GM19043 (cell line): ENCODE measurements at regions not wholly inside any gene's neighbourhood (a gene's known extent, or its start where the extent isn't known, plus 50 kb on each side); places are given as distances from the start of the nearest gene placed in this dataset.

Experiments used
- ATAC-seq: cut with Tn5 transposase; IDR thresholded peaks from one replicate; pipeline ENCODE4 v1.9.1; 2021; ENCODE audit warnings: low read depth; ENCODE audit not compliant: unreplicated experiment

DNA sequence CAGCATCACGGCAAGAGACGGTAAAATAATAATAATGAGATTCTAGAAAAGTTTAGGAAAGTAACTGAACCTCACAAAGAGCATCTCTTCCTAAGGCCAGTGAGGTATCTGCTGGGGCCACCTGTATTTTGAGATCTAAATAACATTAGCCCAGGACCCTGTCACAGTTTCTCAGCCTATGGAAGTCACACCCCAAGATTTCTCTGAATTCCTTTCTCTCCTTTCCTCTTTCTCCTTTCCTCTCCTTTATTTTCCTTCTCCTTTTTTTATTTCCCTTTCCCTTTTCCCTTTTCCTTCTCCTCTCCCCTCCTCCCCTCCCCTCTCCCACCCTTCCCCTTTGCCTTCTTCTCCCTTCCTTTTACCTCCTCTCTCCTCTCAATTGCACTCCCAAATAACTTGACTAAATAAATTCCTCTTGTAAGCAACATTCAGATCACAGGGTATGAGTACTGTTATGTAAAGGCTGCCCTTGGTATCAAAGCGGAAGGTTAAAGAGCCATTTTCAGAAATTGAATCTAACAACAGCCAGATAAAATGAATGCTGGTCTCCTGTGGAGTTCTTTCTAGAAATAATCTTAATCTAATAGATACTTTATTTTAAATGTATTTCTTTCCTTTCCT is 506.2 kb downstream of the EPM2A start:
- no peak for ATAC-seq

- ATAC-seq = no peak
Observed at GRCh38 chr6:145233955-145234354, 501.4 kb downstream of the EPM2A start.

GRCh38 chr6:145235207-145235606 is 500.1 kb downstream of the EPM2A start:
- ATAC-seq = no peak

DNA sequence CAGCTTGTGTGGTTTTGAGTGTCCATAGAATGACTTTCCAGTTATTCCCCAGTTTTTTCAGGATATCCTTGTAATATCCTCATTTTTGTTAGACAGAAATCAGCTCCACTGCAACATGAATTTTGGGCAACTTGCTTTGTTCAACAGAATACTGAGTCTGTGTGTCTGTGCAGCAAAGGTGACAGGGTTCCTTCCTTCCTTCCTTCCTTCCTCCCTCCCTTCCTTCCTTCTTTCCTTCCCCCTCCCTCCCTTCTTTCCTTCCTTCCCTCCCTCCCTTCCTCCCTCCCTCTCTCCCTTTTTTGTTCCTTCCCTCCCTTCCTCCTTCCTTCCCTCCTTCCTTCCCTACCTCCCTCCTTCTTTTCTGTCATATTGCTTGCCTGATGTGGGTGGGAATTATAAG is 496.5 kb downstream of the EPM2A start:
- no peak for ATAC-seq

GRCh38 chr6:145241039-145241438 is 494.3 kb downstream of the EPM2A start:
- ATAC-seq = no peak

DNA sequence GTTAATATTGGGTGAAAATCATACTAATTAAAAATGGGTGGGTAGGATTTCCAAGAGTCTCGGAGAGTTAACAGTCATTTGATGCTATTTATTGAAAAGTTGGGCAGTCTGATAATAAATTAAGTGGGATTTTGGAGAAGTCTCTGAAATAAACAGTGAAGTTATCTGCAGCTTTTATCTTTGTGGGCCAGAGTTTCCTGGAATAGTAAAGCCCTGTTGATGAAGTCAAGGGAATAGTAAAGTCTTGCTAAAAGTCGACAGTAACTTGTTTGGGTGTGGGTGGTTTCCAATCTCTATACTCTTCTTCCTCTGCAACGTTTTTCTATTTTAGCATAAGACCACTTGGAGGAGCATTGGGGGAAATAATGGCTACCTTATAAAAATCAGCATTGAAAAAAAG is 493.6 kb downstream of the EPM2A start:
- ATAC-seq = no peak

DNA sequence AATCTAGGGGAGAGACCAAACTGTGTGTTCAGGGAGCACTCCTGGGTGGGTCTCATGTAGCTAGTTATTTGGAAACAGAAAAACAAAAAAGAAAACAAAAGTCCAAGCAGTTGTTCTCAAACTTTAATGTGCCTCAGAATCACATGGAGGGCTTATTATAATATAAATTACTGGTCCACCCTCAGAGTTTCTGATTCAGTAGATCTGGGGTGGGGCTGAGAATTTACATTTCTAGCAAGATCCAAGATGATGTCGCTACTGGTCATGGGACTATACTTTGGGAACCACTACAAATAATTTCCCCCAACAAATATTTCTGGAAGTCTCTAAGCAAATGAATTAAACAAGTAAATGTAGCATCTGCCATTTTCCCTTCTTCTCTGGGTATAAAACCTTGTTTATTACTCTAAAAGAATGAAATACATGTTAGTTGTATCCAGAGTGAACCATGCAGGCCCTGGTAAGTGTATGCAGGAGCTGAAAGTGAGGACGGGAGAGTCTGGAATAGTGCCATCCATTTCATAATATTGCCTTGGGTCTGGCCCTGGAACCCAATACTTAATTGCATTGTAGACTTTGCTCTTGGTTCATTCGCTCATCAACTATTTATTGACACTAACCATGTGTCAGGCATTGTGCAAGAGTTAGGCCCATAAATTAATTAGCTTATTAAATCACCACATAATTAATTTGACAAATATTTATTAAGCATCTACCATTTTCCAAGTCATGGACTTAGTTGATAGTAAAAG is 490.8 kb downstream of the EPM2A start:
- ATAC-seq = no peak

DNA sequence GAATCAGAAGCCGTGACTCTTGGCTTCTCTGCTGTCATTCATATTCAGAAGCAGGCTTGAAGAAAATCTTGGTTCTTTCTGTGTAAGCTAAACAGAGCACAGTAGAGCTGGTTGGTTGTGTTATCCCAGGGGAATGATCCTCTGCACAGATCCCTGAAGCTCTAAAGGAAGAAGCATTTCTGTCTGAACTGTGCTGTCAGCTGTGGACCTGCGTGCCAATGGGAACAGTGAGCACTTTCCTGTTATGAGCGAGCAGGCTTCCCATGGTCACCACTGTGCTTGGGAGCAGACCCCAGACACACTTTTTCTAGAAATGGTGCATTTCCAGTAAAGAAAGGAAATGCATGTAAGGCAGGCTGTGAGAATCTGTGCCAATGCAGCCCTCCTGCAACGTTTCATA is 490.2 kb downstream of the EPM2A start:
- ATAC-seq = no peak

DNA sequence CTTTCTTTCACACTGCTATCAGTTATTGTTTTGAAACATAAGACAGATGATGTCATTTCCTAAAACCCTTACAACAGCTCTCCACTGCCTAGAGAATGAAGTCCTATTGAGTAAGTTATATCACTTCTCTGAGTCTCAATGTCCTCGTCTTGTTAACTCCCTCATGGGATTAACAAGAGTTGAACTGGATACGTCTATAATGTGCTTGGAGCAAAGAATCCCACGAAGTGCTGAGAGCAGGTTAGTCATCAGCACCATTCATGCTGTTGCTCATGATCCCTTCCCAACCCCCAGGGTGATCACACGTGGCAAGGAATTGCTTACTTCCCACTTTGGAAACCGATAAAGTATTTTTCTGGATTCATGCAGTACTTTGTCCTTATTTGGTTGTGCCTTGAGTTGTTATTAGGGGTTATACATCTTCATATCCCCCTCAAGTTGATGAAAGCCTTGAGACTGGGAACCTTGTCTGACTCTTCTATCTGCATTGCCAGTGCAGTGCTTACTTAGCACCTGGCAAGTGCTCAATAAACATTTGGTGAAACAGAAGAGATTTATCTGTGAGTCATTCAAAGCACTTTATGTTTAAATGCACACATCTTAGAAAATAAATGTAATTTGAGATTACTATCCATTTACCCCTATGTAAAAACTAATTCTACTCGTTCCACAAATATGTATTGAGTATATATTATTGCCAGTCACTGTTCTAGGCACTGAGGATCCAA is 487.5 kb downstream of the EPM2A start:
- ATAC-seq = no peak

DNA sequence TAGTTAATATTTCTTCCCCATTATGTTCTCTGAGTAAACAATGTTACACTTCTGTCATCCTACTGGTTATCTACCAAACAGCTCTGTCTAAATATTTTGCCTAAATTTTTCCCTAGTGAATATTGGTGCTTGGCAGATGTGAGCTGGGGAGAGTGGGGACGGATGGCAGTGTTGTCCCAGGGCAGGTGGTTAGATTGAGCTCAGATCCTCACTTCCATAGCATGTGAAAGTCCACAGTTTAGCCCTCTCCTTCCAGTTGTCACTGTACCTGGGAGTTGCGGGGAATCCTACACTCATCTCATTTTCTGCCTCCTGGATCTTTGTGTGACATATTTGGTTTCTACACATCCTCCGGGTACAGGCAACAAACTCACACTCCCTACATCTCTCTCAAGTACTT is 484.9 kb downstream of the EPM2A start:
- no peak for ATAC-seq

DNA sequence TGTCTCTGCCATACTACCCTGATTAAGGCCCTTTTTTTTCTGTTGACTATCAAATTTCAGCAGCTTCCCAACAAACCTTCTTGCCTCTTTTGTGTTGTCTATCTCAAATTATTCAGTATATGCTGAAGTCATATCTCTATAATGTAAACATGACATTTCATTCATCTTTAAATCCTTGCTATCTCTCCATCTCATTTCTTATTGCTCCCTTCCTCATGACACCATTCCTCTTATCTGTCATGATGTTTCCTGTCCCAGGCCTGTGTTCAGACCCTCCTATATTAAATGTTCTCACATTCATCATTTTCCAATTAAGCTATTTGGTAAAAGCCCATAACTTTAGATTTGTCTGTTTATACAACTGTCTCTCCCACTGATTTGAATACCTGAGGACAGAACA is 482.6 kb downstream of the EPM2A start:
- no peak for ATAC-seq

GRCh38 chr6:145254649-145255401 is 480.5 kb downstream of the EPM2A start:
- no peak for ATAC-seq

GRCh38 chr6:145257704-145258103 is 477.6 kb downstream of the EPM2A start:
- no peak for ATAC-seq

DNA sequence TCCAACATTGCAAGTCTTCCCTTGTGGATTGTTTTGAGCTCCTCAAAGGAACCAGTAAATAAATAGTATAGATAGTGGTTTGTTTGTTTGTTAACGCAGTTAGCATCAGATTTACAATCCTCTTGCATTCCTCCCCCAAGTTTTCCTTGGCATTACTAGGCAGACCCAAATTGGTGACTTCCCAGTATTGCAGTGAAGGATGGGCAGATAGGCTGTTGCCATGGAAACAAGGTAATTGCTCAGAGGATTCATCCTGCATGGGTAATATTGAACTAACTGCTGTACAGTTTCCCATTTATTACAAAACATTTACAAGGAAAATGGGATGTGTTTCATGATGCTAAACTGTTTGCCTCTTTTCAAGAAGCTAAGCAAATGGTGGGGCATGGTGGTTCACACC is 477.2 kb downstream of the EPM2A start:
- no peak for ATAC-seq

DNA sequence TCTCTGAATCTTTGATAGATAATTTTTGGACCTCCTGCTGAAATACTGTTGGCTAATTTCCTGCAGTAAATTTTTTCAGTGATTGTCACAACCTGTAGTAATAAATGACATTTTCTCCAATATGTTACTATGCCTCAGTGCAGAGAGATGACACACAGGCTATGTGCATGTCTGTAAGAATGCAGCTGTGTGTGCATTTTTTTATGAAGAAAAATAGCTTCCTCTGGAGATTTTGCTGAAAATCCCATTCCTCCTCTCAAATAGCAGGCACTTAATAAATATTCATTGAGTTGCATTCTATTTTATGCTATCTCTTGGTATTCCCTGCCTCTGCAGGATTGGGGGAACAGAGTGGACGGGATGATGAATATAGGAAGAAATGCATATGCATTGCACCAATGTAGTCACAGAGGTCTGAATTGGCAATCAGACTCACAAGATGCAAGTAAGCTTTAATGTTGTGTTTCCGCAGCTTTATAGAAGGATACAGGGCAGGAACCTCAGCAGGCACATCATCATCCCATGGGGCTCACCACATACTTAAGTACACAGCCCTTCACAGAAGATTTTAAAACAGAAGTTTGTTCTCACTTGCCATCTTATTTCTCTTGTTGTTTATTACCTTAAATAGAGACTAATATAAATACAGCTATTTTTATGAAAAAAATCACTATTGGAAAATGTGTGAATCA is 474.7 kb downstream of the EPM2A start:
- no peak for ATAC-seq

DNA sequence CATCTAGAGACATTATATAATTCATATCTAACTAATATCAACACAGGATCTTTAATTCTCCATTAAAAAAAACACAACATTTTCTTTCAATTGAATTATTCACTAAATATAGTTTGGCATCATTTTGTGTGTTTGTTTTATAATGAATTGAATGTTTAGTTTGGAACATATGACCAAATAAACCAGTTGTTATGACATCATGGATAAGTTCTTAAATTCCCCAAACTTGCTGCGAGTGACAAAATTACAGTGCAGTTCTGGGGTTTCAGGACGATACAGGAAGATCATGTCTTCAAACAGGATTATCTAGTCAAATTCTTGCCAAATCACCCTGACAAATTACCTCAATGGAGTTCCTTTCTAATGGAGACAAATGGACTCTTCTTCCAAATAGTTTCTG is 473.6 kb downstream of the EPM2A start:
- no peak for ATAC-seq

GRCh38 chr6:145262771-145263170 is 472.5 kb downstream of the EPM2A start:
- ATAC-seq = no peak

DNA sequence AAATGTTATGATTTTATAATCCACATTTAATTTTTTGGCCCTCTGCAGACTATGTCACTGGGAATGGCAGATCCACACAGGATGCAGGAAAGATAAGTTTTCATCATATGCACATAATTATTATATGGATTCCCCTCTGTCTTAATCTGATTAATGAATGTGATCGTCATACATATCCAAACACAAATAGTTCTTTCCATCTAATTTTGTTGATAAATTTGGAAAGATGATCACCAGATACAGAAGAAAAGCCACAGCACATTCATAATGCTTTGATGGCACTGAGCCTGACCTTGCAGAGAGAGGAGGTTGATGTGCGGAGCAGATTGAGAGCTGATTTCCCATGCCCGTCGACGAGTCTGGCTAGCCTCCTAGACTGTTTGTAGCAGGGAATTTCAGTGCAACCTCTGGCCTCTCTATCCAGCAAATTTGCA is 471.5 kb downstream of the EPM2A start:
- no peak for ATAC-seq

GRCh38 chr6:145266432-145267075 is 468.8 kb downstream of the EPM2A start:
- no peak for ATAC-seq
